ENCODE measurements at regions not wholly inside any gene's neighbourhood (a gene's known extent, or its start where the extent isn't known, plus 50 kb on each side); places are given as distances from the start of the nearest gene placed in this dataset.

DNA sequence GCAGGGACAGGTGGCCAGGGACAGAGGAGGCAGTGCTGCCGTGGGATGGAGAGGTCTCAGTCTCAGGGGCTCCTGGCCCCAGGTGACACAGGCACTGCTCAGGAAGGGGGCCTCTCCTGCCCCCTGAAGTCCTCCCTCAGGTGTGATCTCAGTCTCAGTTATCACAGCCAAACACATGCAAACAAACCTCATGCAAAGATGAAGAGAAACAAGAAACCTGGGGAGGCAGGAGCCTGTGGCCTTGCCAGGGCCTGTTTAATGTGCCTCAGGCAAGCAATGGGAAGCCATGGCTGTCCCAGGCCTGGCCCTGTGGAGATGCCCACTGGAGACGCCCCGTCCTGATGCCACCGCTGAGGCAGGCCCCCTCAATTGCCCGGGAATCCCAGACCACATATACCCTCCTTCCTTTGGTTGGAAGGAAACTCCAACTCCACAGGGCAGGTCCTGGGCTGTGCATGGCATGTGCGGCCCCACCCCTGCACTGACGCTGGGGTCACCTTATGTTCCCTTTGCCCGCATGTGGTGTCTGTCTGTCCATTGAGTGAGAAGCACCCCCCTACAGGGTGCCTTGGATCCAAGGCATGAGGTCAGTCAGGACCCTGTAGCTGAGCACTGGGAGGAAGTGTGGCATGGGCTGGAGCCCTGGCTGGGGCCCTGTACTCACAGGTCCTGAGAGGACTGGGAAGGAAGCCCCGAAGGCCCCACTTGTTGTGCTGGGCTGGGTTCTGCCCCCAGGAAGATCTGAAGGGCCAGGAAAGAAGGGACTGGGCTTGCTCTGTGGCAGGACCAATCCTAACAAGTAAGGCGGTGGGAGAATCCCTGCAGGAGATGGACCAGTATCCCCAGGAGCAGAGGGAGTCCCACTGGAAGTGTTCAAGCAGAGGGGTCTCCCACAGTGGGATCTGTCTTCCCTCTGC is 68.8 kb upstream of the RAB6C start:
- H3K27me3 ChIP-seq (ENCODE audit: control insufficient read depth, insufficient read depth, low read length): no peaks in the 10 kb centered on the region
- H3K36me3 ChIP-seq (ENCODE audit: control insufficient read depth, insufficient read depth, low read length): no peaks in the 10 kb centered on the region
- H3K4me3 ChIP-seq (ENCODE audit: low read depth, low read length): no peak overlapping the region
- H3K9me3 ChIP-seq (ENCODE audit: control insufficient read depth, low read length): no peaks in the 10 kb centered on the region
- no peaks in the 10 kb centered on the region for H3K79me2 ChIP-seq
- H3K4me2 ChIP-seq (ENCODE audit: low read length): no peak overlapping the region
- H3K27ac ChIP-seq: no peak overlapping the region
- no peaks in the 10 kb centered on the region for H3K4me1 ChIP-seq
- no peak overlapping the region for H3K9ac ChIP-seq
- TF ChIP-seq, protein P1, sequence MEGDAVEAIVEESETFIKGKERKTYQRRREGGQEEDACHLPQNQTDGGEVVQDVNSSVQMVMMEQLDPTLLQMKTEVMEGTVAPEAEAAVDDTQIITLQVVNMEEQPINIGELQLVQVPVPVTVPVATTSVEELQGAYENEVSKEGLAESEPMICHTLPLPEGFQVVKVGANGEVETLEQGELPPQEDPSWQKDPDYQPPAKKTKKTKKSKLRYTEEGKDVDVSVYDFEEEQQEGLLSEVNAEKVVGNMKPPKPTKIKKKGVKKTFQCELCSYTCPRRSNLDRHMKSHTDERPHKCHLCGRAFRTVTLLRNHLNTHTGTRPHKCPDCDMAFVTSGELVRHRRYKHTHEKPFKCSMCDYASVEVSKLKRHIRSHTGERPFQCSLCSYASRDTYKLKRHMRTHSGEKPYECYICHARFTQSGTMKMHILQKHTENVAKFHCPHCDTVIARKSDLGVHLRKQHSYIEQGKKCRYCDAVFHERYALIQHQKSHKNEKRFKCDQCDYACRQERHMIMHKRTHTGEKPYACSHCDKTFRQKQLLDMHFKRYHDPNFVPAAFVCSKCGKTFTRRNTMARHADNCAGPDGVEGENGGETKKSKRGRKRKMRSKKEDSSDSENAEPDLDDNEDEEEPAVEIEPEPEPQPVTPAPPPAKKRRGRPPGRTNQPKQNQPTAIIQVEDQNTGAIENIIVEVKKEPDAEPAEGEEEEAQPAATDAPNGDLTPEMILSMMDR (IDR thresholded peaks at IDR 0.05): no peak
- H2AFZ ChIP-seq: no peak overlapping the region

DNA sequence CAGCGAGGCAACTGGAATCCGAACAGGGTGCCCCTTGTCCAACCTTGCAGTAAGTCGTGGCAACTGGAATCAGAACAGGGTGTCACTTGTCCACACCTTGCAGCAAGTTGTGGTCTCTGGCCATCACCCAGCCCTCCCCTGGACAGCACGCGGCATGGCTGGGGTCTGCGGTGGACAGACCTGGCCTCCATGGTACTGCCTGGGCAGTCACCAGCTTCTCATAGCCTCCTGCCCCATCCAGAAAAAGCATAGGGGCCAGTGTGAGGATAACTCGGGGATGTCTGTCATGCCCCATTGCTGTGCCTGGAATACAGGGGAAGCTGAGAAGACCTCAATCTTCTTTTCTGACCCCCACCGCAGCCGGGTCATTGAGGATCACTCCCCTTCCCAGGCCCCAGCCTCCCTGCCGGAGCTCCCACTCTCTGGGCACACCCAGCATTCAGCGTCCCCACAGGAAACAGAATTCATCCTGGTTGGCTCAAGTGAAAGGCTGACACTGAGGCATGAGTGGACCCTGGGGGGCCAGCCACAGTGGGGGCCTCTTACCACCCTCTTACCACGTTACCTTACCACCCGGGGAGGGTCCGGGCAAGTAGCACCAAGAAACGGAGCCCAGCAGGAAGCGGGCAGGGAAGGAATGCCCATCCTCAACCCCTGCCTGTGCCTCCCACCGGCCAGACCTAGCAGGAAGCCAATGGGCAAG is 68.0 kb upstream of the RAB6C start:
- Histone ChIP-seq H3K9ac (no peak overlapping the region), H3K79me2 (no peaks in the 10 kb centered on the region), H3K4me2 (ENCODE audit: low read length) (no peak overlapping the region), H3K36me3 (ENCODE audit: control insufficient read depth, insufficient read depth, low read length) (no peaks in the 10 kb centered on the region), H3K9me3 (ENCODE audit: control insufficient read depth, low read length) (no peaks in the 10 kb centered on the region), H3K27ac (no peak overlapping the region), H3K4me1 (no peaks in the 10 kb centered on the region), H3K4me3 (ENCODE audit: low read depth, low read length) (no peak overlapping the region), H2AFZ (no peak overlapping the region), H3K27me3 (ENCODE audit: control insufficient read depth, insufficient read depth, low read length) (no peaks in the 10 kb centered on the region)
- TF ChIP-seq, protein P1 (IDR thresholded peaks at IDR 0.05): no peak

DNA sequence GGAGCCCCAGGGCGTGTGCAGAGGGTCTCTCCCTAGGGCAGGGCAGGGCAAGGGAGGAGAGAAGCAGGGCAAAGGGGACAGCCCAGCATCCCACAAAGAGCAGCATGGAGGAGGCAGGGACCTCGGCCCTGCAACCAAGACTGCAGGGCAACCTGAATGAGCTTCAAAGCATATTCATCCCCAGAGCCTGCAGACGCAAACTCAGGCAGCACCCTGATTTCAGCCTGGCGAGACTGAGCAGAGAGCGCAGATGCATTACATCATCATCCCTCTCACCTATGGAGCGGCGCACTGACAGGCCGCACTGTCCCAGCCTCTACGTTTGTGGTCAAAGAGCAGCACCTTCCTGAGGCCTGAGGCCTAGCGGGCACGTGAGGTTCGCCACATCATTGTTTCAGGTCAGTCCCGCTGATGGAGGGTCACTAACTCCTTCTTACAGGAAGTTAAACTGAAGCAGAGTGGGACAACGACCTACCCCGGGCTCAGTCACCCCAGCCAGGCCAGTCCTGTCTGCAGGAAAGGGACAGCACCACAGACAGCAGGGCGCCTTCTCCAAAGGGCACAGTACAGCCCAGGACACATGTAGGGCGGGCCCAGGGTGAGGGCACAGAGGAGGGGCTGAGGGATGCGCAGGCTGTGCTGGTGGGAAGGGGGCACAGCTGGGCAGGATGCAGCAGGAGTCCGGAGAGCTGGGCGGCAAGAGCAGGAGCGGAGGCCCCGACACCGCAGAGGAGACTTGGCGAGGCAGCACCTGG is 67.2 kb upstream of the RAB6C start:
- Histone ChIP-seq H3K9ac (no peak overlapping the region), H3K36me3 (ENCODE audit: control insufficient read depth, insufficient read depth, low read length) (no peaks in the 10 kb centered on the region), H3K9me3 (ENCODE audit: control insufficient read depth, low read length) (no peaks in the 10 kb centered on the region), H2AFZ (no peak overlapping the region), H3K79me2 (no peaks in the 10 kb centered on the region), H3K4me1 (no peaks in the 10 kb centered on the region), H3K27me3 (ENCODE audit: control insufficient read depth, insufficient read depth, low read length) (no peaks in the 10 kb centered on the region), H3K27ac (no peak overlapping the region), H3K4me3 (ENCODE audit: low read depth, low read length) (no peak overlapping the region), H3K4me2 (ENCODE audit: low read length) (no peak overlapping the region)
- TF ChIP-seq, protein P1 (IDR thresholded peaks at IDR 0.05): no peak

DNA sequence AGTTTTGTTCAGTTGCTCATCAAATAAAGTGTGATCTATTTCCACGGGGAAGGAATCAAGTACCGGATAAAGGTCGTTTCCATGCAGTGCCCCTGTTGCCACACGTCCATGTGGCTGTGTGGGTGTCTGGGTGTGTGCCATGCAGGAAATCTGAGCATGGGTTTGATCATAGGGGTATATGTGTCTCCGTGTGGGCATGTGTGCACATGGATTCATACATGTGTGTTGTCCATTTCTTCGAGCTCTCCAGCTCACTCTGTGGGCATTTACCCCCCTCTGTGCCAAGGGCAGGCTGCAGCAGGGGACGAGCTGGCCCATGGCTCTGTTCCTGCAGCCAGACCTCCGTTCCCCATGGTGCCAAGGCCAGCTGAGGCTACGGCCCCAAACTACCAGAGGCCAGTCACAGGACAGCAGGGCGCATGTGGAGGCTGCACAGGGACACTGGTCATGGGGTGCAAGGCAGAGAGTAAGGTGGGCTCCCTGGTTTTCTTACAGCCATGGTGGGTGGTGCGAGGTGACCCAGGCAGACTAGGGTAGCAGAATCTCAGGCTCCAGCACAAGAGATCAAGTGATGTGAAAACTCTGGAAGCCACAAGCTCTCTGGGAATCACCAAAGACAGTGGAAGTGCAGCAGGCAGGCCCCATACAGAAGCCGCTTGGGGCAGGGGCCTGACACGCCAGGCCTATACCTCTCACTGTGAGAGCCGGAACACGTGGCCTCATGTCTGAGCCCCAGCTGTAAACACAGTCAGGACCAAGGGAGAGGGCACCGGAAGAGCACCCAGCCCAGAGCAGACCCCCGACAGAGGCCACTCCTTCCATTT is 66.4 kb upstream of the RAB6C start:
- no peak overlapping the region for H3K9ac ChIP-seq
- TF ChIP-seq, protein P1 (IDR thresholded peaks at IDR 0.05): no peak
- H3K27ac ChIP-seq: no peak overlapping the region
- no peaks in the 10 kb centered on the region for H3K4me1 ChIP-seq
- H3K4me3 ChIP-seq (ENCODE audit: low read depth, low read length): no peak overlapping the region
- H3K79me2 ChIP-seq: no peaks in the 10 kb centered on the region
- H3K36me3 ChIP-seq (ENCODE audit: control insufficient read depth, insufficient read depth, low read length): no peaks in the 10 kb centered on the region
- H2AFZ ChIP-seq: no peak overlapping the region
- no peaks in the 10 kb centered on the region for H3K9me3 ChIP-seq (ENCODE audit: control insufficient read depth, low read length)
- no peak overlapping the region for H3K4me2 ChIP-seq (ENCODE audit: low read length)
- no peaks in the 10 kb centered on the region for H3K27me3 ChIP-seq (ENCODE audit: control insufficient read depth, insufficient read depth, low read length)

Data from parathyroid adenoma (tissue), 2 donors.